ENCODE measurements at regions not wholly inside any gene's neighbourhood (a gene's known extent, or its start where the extent isn't known, plus 50 kb on each side); places are given as distances from the start of the nearest gene placed in this dataset.

DNA sequence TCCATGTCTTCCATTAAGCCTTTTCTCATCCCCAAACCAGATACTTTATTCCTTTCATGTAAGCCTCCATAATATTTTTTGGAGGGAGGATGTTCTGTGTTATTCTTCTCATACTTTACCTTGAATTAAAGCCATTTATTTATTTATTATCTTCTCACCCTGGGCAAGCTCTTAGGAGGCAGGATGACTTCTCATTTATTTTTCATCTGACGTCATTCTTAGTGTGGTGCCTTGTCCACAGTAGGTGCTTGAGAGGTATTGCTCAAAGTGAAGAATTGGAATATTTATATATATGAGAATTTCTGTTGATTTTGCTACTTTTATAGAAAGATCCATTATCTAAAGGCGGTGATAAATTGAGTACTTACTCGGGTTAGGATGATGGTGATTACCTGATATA lies 458.3 kb upstream of the ACTBL2 start:
- no peaks in the 10 kb centered on the region for H3K36me3 ChIP-seq (ENCODE audit: control insufficient read depth in 4 of 4, insufficient read depth in 3 of 4, low read depth in 1 of 4, low read length in 3 of 4)
- no peak for DNase-seq (ENCODE audit: low spot score)
- WGBS = 90% methylated on average over 3 of the region's 3 CpGs
- H3K4me1 ChIP-seq (ENCODE audit: control insufficient read depth in 4 of 4, insufficient read depth in 4 of 4, low read length in 3 of 4) = no peaks in the 10 kb centered on the region
- no peaks in the 10 kb centered on the region for H3K9me3 ChIP-seq (ENCODE audit: control insufficient read depth in 4 of 4, low read length in 3 of 4)
- no peak for TF ChIP-seq FOXA1 (IDR thresholded peaks at IDR 0.05)
- no peak for TF ChIP-seq HNF4G (IDR thresholded peaks at IDR 0.05)
- H3K27me3 ChIP-seq (ENCODE audit: control insufficient read depth in 4 of 4, insufficient read depth in 4 of 4, low read length in 3 of 4) = no peaks in the 10 kb centered on the region
- H3K27ac ChIP-seq (ENCODE audit: low read depth in 1 of 2, low read length in 2 of 2) = no peak overlapping the region
- no peak overlapping the region for H3K4me3 ChIP-seq (ENCODE audit: low read depth in 1 of 3, low read length in 3 of 3)
- H3K9ac ChIP-seq (ENCODE audit: low read depth in 1 of 2, low read length in 2 of 2) = no peak overlapping the region

DNA sequence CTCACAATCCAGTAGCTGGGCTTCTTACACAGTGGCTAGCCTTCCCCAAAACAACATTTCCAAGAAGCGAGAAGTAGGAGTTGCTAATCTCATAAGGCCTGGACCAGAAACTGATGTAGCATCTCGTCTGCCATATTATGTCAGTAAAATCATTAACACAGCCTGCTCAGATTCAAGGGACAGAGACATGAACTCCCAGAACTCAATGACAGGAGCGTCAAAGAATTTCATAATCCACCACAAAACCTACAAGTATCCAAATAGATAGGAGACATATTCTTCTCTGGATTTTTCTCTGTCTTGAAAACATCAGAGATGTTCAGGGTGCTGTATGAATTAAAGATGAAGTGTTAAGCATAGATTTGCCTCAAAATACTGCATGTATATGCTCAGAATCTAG lies 457.6 kb upstream of the ACTBL2 start:
- Histone ChIP-seq H3K9me3 (ENCODE audit: control insufficient read depth in 4 of 4, low read length in 3 of 4) (no peaks in the 10 kb centered on the region), H3K27ac (ENCODE audit: low read depth in 1 of 2, low read length in 2 of 2) (no peak overlapping the region), H3K4me1 (ENCODE audit: control insufficient read depth in 4 of 4, insufficient read depth in 4 of 4, low read length in 3 of 4) (no peaks in the 10 kb centered on the region), H3K4me3 (ENCODE audit: low read depth in 1 of 3, low read length in 3 of 3) (no peak overlapping the region), H3K9ac (ENCODE audit: low read depth in 1 of 2, low read length in 2 of 2) (no peak overlapping the region), H3K27me3 (ENCODE audit: control insufficient read depth in 4 of 4, insufficient read depth in 4 of 4, low read length in 3 of 4) (no peaks in the 10 kb centered on the region), H3K36me3 (ENCODE audit: control insufficient read depth in 4 of 4, insufficient read depth in 3 of 4, low read depth in 1 of 4, low read length in 3 of 4) (no peaks in the 10 kb centered on the region)
- no peak for DNase-seq (ENCODE audit: low spot score)
- WGBS = 86% methylated on average over 3 of the region's 3 CpGs
- TF ChIP-seq, protein P1, sequence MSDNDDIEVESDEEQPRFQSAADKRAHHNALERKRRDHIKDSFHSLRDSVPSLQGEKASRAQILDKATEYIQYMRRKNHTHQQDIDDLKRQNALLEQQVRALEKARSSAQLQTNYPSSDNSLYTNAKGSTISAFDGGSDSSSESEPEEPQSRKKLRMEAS (IDR thresholded peaks at IDR 0.05) = no peak
- TF ChIP-seq TAF1 (conservative IDR thresholded peaks at IDR 0.05) = no peak
- no peak for TF ChIP-seq HNF4G (IDR thresholded peaks at IDR 0.05)
- TF ChIP-seq, protein P2, sequence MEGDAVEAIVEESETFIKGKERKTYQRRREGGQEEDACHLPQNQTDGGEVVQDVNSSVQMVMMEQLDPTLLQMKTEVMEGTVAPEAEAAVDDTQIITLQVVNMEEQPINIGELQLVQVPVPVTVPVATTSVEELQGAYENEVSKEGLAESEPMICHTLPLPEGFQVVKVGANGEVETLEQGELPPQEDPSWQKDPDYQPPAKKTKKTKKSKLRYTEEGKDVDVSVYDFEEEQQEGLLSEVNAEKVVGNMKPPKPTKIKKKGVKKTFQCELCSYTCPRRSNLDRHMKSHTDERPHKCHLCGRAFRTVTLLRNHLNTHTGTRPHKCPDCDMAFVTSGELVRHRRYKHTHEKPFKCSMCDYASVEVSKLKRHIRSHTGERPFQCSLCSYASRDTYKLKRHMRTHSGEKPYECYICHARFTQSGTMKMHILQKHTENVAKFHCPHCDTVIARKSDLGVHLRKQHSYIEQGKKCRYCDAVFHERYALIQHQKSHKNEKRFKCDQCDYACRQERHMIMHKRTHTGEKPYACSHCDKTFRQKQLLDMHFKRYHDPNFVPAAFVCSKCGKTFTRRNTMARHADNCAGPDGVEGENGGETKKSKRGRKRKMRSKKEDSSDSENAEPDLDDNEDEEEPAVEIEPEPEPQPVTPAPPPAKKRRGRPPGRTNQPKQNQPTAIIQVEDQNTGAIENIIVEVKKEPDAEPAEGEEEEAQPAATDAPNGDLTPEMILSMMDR (IDR thresholded peaks at IDR 0.05; ENCODE audit: low read depth, low read length, missing input control) = no peak
- no peak for TF ChIP-seq RAD21 (IDR thresholded peaks at IDR 0.05)
- no peak for TF ChIP-seq RXRA (IDR thresholded peaks at IDR 0.05)
- no peak for TF ChIP-seq FOXA2 (IDR thresholded peaks at IDR 0.05)
- TF ChIP-seq JUND (IDR thresholded peaks at IDR 0.05) = no peak

DNA sequence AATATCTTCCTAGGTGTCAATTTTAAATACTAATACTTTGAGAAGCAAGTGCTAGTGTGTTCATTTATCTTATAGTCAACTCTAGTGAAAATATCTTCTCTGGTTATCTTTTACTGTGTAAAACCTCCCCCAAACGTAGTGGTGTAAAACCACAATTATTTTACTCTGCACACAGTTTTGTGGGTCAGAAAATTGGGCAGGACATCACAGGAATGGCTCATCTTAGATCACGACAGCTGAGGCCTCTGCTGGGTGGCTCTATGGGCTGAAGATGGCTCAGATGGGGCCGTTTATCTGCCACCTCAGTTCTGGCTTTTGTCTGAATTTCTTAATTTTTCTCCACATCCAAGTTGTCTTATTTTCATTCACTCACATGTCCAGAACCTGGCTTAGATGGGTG lies 457.2 kb upstream of the ACTBL2 start:
- Histone ChIP-seq H3K36me3 (ENCODE audit: control insufficient read depth in 4 of 4, insufficient read depth in 3 of 4, low read depth in 1 of 4, low read length in 3 of 4) (no peaks in the 10 kb centered on the region), H3K4me1 (ENCODE audit: control insufficient read depth in 4 of 4, insufficient read depth in 4 of 4, low read length in 3 of 4) (no peaks in the 10 kb centered on the region), H3K9me3 (ENCODE audit: control insufficient read depth in 4 of 4, low read length in 3 of 4) (no peaks in the 10 kb centered on the region), H3K9ac (ENCODE audit: low read depth in 1 of 2, low read length in 2 of 2) (no peak overlapping the region), H3K27ac (ENCODE audit: low read depth in 1 of 2, low read length in 2 of 2) (no peak overlapping the region), H3K4me3 (ENCODE audit: low read depth in 1 of 3, low read length in 3 of 3) (no peak overlapping the region), H3K27me3 (ENCODE audit: control insufficient read depth in 4 of 4, insufficient read depth in 4 of 4, low read length in 3 of 4) (no peaks in the 10 kb centered on the region)
- WGBS = 44% methylated on average over 3 of the region's 3 CpGs
- no peak for DNase-seq (ENCODE audit: low spot score)
- TF ChIP-seq FOXA2 (IDR thresholded peaks at IDR 0.05) (no peak), HNF4G (IDR thresholded peaks at IDR 0.05) (no peak), RAD21 (IDR thresholded peaks at IDR 0.05) (no peak), YY1 (IDR thresholded peaks at IDR 0.05) (no peak), TAF1 (conservative IDR thresholded peaks at IDR 0.05) (no peak)
- TF ChIP-seq, protein P1 (IDR thresholded peaks at IDR 0.05) = no peak

DNA sequence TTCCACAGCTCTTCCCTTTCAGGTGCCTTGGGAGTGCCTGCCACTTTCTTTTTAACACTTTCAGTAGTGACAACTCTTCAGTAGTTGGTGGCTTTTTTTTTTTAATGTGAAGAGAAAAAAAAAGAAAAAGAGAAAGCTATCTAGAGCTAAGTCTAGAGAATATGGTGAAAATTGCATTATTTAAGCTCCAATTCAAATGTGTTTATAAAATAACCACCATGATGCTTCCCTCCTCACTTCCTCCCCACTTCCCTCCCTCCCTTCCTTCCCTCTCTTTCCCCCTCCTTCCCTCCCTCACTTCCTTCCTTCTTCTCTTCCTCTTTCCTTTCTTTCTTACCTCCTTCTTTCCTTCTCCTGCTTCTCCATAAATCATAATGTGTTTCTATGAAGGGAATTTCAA lies 456.7 kb upstream of the ACTBL2 start:
- TF ChIP-seq RXRA (IDR thresholded peaks at IDR 0.05) (no peak), JUND (IDR thresholded peaks at IDR 0.05) (no peak), RAD21 (IDR thresholded peaks at IDR 0.05) (no peak), FOXA1 (IDR thresholded peaks at IDR 0.05) (no peak), EGR1 (IDR thresholded peaks at IDR 0.05; ENCODE audit: low read depth in 2 of 2) (no peak), NR2F2 (IDR thresholded peaks at IDR 0.05) (no peak), HNF4A (conservative IDR thresholded peaks at IDR 0.05) (no peak), FOXA2 (IDR thresholded peaks at IDR 0.05) (no peak), GABPA (IDR thresholded peaks at IDR 0.05 in 1 of 2, conservative IDR thresholded peaks at IDR 0.05 in 1 of 2) (no peak), HNF4G (IDR thresholded peaks at IDR 0.05) (no peak)
- TF ChIP-seq, protein P2 (IDR thresholded peaks at IDR 0.05; ENCODE audit: low read depth, low read length, missing input control) = no peak
- TF ChIP-seq, protein P3, sequence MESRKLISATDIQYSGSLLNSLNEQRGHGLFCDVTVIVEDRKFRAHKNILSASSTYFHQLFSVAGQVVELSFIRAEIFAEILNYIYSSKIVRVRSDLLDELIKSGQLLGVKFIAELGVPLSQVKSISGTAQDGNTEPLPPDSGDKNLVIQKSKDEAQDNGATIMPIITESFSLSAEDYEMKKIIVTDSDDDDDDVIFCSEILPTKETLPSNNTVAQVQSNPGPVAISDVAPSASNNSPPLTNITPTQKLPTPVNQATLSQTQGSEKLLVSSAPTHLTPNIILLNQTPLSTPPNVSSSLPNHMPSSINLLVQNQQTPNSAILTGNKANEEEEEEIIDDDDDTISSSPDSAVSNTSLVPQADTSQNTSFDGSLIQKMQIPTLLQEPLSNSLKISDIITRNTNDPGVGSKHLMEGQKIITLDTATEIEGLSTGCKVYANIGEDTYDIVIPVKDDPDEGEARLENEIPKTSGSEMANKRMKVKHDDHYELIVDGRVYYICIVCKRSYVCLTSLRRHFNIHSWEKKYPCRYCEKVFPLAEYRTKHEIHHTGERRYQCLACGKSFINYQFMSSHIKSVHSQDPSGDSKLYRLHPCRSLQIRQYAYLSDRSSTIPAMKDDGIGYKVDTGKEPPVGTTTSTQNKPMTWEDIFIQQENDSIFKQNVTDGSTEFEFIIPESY (IDR thresholded peaks at IDR 0.05) = no peak
- H3K9me3 ChIP-seq (ENCODE audit: control insufficient read depth in 4 of 4, low read length in 3 of 4) = no peaks in the 10 kb centered on the region

More for the DNA sequence above, 456.7 kb upstream of the ACTBL2 start:
- no peak for DNase-seq (ENCODE audit: low spot score)
- Histone ChIP-seq H3K9ac (ENCODE audit: low read depth in 1 of 2, low read length in 2 of 2) (no peak overlapping the region), H3K27ac (ENCODE audit: low read depth in 1 of 2, low read length in 2 of 2) (no peak overlapping the region), H3K4me1 (ENCODE audit: control insufficient read depth in 4 of 4, insufficient read depth in 4 of 4, low read length in 3 of 4) (no peaks in the 10 kb centered on the region), H3K4me3 (ENCODE audit: low read depth in 1 of 3, low read length in 3 of 3) (no peak overlapping the region), H3K36me3 (ENCODE audit: control insufficient read depth in 4 of 4, insufficient read depth in 3 of 4, low read depth in 1 of 4, low read length in 3 of 4) (no peaks in the 10 kb centered on the region), H3K27me3 (ENCODE audit: control insufficient read depth in 4 of 4, insufficient read depth in 4 of 4, low read length in 3 of 4) (no peaks in the 10 kb centered on the region)

All from liver (tissue), 8 donors.